ENCODE measurements at regions not wholly inside any gene's neighbourhood (a gene's known extent, or its start where the extent isn't known, plus 50 kb on each side); places are given as distances from the start of the nearest gene placed in this dataset.

GRCh38 chr12:112568641-112569040 is 149.9 kb downstream of the PTPN11 start:
- H3K4me3 ChIP-seq (ENCODE audit: low read depth, low read length), result no peak overlapping the region
- ChIA-PET POLR2A (no interaction called here), CTCF (no interaction called here)
- H3K4me1 ChIP-seq (ENCODE audit: control insufficient read depth, insufficient read depth, low read length), result no peaks in the 10 kb centered on the region
- H3K36me3 ChIP-seq (ENCODE audit: control insufficient read depth in 2 of 2, insufficient read depth in 1 of 2, low read length in 2 of 2), result no peaks in the 10 kb centered on the region
- H3K9me3 ChIP-seq (ENCODE audit: control insufficient read depth, insufficient read depth, low read depth, low read length), result no peaks in the 10 kb centered on the region
- TF ChIP-seq, protein P1, sequence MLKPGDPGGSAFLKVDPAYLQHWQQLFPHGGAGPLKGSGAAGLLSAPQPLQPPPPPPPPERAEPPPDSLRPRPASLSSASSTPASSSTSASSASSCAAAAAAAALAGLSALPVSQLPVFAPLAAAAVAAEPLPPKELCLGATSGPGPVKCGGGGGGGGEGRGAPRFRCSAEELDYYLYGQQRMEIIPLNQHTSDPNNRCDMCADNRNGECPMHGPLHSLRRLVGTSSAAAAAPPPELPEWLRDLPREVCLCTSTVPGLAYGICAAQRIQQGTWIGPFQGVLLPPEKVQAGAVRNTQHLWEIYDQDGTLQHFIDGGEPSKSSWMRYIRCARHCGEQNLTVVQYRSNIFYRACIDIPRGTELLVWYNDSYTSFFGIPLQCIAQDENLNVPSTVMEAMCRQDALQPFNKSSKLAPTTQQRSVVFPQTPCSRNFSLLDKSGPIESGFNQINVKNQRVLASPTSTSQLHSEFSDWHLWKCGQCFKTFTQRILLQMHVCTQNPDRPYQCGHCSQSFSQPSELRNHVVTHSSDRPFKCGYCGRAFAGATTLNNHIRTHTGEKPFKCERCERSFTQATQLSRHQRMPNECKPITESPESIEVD (tag by site-specific recombination; IDR thresholded peaks at IDR 0.05), result no peak
- TF ChIP-seq PRDM1 (tag by site-specific recombination; IDR thresholded peaks at IDR 0.05), result no peak
- TF ChIP-seq, protein P2, sequence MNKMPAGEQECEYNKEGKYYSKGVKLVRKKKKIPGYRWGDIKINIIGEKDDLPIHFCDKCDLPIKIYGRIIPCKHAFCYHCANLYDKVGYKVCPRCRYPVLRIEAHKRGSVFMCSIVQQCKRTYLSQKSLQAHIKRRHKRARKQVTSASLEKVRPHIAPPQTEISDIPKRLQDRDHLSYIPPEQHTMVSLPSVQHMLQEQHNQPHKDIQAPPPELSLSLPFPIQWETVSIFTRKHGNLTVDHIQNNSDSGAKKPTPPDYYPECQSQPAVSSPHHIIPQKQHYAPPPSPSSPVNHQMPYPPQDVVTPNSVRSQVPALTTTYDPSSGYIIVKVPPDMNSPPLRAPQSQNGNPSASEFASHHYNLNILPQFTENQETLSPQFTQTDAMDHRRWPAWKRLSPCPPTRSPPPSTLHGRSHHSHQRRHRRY (tag by site-specific recombination; IDR thresholded peaks at IDR 0.05), result no peak
- TF ChIP-seq, protein P3, sequence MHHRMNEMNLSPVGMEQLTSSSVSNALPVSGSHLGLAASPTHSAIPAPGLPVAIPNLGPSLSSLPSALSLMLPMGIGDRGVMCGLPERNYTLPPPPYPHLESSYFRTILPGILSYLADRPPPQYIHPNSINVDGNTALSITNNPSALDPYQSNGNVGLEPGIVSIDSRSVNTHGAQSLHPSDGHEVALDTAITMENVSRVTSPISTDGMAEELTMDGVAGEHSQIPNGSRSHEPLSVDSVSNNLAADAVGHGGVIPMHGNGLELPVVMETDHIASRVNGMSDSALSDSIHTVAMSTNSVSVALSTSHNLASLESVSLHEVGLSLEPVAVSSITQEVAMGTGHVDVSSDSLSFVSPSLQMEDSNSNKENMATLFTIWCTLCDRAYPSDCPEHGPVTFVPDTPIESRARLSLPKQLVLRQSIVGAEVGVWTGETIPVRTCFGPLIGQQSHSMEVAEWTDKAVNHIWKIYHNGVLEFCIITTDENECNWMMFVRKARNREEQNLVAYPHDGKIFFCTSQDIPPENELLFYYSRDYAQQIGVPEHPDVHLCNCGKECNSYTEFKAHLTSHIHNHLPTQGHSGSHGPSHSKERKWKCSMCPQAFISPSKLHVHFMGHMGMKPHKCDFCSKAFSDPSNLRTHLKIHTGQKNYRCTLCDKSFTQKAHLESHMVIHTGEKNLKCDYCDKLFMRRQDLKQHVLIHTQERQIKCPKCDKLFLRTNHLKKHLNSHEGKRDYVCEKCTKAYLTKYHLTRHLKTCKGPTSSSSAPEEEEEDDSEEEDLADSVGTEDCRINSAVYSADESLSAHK (tag by site-specific recombination; IDR thresholded peaks at IDR 0.05), result no peak
- no peak for TF ChIP-seq ZNF660 (tag by site-specific recombination; IDR thresholded peaks at IDR 0.05)
- no peak for TF ChIP-seq ZBTB21 (tag by site-specific recombination; IDR thresholded peaks at IDR 0.05)
- TF ChIP-seq ZNF76 (tag by site-specific recombination; IDR thresholded peaks at IDR 0.05; ENCODE audit: borderline replicate concordance, low read depth), result no peak
- TF ChIP-seq, protein P4, sequence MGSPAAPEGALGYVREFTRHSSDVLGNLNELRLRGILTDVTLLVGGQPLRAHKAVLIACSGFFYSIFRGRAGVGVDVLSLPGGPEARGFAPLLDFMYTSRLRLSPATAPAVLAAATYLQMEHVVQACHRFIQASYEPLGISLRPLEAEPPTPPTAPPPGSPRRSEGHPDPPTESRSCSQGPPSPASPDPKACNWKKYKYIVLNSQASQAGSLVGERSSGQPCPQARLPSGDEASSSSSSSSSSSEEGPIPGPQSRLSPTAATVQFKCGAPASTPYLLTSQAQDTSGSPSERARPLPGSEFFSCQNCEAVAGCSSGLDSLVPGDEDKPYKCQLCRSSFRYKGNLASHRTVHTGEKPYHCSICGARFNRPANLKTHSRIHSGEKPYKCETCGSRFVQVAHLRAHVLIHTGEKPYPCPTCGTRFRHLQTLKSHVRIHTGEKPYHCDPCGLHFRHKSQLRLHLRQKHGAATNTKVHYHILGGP (tag by site-specific recombination; IDR thresholded peaks at IDR 0.05), result no peak
- no peak for TF ChIP-seq ZNF16 (tag by site-specific recombination; IDR thresholded peaks at IDR 0.05; ENCODE audit: low read depth)
- H3K27ac ChIP-seq (ENCODE audit: extremely low read depth, low read depth, low read length), result no peak overlapping the region

GRCh38 chr12:112570096-112570495 is 151.3 kb downstream of the PTPN11 start:
- ChIA-PET POLR2A (no interaction called here), CTCF (interaction anchor here (0.7 kb wide), 1 partner anchor 173 kb away, joined by 5 read pairs; no protein-coding TSS in a partner anchor)
- no peak overlapping the region for H3K27ac ChIP-seq (ENCODE audit: extremely low read depth, low read depth, low read length)
- H3K4me3 ChIP-seq (ENCODE audit: low read depth, low read length), result no peak overlapping the region
- TF ChIP-seq SALL2 (tag by site-specific recombination; IDR thresholded peaks at IDR 0.05; ENCODE audit: borderline replicate concordance) (no peak), ZBTB8A (tag by site-specific recombination; IDR thresholded peaks at IDR 0.05) (no peak)
- TF ChIP-seq, protein P5, sequence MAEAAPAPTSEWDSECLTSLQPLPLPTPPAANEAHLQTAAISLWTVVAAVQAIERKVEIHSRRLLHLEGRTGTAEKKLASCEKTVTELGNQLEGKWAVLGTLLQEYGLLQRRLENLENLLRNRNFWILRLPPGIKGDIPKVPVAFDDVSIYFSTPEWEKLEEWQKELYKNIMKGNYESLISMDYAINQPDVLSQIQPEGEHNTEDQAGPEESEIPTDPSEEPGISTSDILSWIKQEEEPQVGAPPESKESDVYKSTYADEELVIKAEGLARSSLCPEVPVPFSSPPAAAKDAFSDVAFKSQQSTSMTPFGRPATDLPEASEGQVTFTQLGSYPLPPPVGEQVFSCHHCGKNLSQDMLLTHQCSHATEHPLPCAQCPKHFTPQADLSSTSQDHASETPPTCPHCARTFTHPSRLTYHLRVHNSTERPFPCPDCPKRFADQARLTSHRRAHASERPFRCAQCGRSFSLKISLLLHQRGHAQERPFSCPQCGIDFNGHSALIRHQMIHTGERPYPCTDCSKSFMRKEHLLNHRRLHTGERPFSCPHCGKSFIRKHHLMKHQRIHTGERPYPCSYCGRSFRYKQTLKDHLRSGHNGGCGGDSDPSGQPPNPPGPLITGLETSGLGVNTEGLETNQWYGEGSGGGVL (tag by site-specific recombination; IDR thresholded peaks at IDR 0.05), result no peak
- no peaks in the 10 kb centered on the region for H3K36me3 ChIP-seq (ENCODE audit: control insufficient read depth in 2 of 2, insufficient read depth in 1 of 2, low read length in 2 of 2)
- no peaks in the 10 kb centered on the region for H3K4me1 ChIP-seq (ENCODE audit: control insufficient read depth, insufficient read depth, low read length)
- H3K9me3 ChIP-seq (ENCODE audit: control insufficient read depth, insufficient read depth, low read depth, low read length), result no peaks in the 10 kb centered on the region

GRCh38 chr12:112573141-112573540 is 154.4 kb downstream of the PTPN11 start:
- POLR2A ChIA-PET, result no interaction called here

More at GRCh38 chr12:112573141-112573540, 154.4 kb downstream of the PTPN11 start:
- TF ChIP-seq, protein P6, sequence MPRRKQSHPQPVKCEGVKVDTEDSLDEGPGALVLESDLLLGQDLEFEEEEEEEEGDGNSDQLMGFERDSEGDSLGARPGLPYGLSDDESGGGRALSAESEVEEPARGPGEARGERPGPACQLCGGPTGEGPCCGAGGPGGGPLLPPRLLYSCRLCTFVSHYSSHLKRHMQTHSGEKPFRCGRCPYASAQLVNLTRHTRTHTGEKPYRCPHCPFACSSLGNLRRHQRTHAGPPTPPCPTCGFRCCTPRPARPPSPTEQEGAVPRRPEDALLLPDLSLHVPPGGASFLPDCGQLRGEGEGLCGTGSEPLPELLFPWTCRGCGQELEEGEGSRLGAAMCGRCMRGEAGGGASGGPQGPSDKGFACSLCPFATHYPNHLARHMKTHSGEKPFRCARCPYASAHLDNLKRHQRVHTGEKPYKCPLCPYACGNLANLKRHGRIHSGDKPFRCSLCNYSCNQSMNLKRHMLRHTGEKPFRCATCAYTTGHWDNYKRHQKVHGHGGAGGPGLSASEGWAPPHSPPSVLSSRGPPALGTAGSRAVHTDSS (tag by site-specific recombination; IDR thresholded peaks at IDR 0.05), result no peak
- no peak for TF ChIP-seq TSHZ1 (tag by site-specific recombination; IDR thresholded peaks at IDR 0.05; ENCODE audit: borderline replicate concordance)
- TF ChIP-seq ZNF394 (tag by site-specific recombination; IDR thresholded peaks at IDR 0.05; ENCODE audit: borderline replicate concordance), result no peak
- no peak for TF ChIP-seq ZNF354C (tag by site-specific recombination; IDR thresholded peaks at IDR 0.05; ENCODE audit: borderline replicate concordance, low read depth)
- TF ChIP-seq SCRT1 (tag by site-specific recombination; IDR thresholded peaks at IDR 0.05; ENCODE audit: borderline replicate concordance), result no peak
- CTCF ChIA-PET, result interaction anchor here (1.3 kb wide), 1 partner anchor 9 kb away, joined by 3 read pairs; no protein-coding TSS in a partner anchor
- Histone ChIP-seq H3K4me3 (ENCODE audit: low read depth, low read length) (no peak overlapping the region), H3K9me3 (ENCODE audit: control insufficient read depth, insufficient read depth, low read depth, low read length) (no peaks in the 10 kb centered on the region), H3K36me3 (ENCODE audit: control insufficient read depth in 2 of 2, insufficient read depth in 1 of 2, low read length in 2 of 2) (no peaks in the 10 kb centered on the region), H3K4me1 (ENCODE audit: control insufficient read depth, insufficient read depth, low read length) (no peaks in the 10 kb centered on the region), H3K27ac (ENCODE audit: extremely low read depth, low read depth, low read length) (no peak overlapping the region)

Measured in HEK293 (cell line).